H9 (cell line): ENCODE measurements at regions not wholly inside any gene's neighbourhood (a gene's known extent, or its start where the extent isn't known, plus 50 kb on each side); places are given as distances from the start of the nearest gene placed in this dataset.

Experiments used
- DNase-seq: peaks from one replicate; pipeline ENCODE4 v3.0.0-alpha.2; 2017
- H2AFZ ChIP-seq: one replicate; pipeline ENCODE4 v1.6.1; 2013; ENCODE audit warnings: mild to moderate bottlenecking, low read length, control low read depth, moderate library complexity
- H2AK5ac ChIP-seq: 2 replicates; pipeline ENCODE4 v1.6.1; 2013; ENCODE audit warnings: low read length, control low read depth, mixed read lengths; ENCODE audit not compliant: insufficient read length
- H2BK120ac ChIP-seq: one replicate; pipeline ENCODE4 v1.6.1; 2013; ENCODE audit warnings: low read depth, mild to moderate bottlenecking, low read length, control low read depth, inconsistent platforms; ENCODE audit not compliant: poor library complexity, severe bottlenecking
- H2BK12ac ChIP-seq: 2 replicates; pipeline ENCODE4 v1.6.1; 2013; ENCODE audit warnings: low read length, control low read depth, mixed read lengths, low read depth; ENCODE audit not compliant: insufficient read length
- H2BK15ac ChIP-seq: 2 replicates; pipeline ENCODE4 v1.6.1; 2013; ENCODE audit warnings: low read depth, low read length, control low read depth
- H2BK20ac ChIP-seq: one replicate; pipeline ENCODE4 v1.6.1; 2013; ENCODE audit warnings: low read depth, mild to moderate bottlenecking, low read length, control low read depth, inconsistent platforms; ENCODE audit not compliant: poor library complexity, severe bottlenecking
- H2BK5ac ChIP-seq: 2 replicates; pipeline ENCODE4 v1.6.1; 2013; ENCODE audit warnings: low read length, control low read depth, mixed read lengths; ENCODE audit not compliant: insufficient read length
- H3K14ac ChIP-seq: 2 replicates; pipeline ENCODE4 v1.6.1; 2013; ENCODE audit warnings: low read length, control low read depth; ENCODE audit not compliant: insufficient read depth
- H3K18ac ChIP-seq: 2 replicates; pipeline ENCODE4 v1.6.1; 2013; ENCODE audit warnings: low read depth, mild to moderate bottlenecking, mixed read lengths, low read length, control low read depth; ENCODE audit not compliant: insufficient read length
- H3K23ac ChIP-seq: 2 replicates; pipeline ENCODE4 v1.6.1; 2013; ENCODE audit warnings: low read length, control low read depth, mixed read lengths, low read depth; ENCODE audit not compliant: insufficient read length
- H3K23me2 ChIP-seq: 2 replicates; pipeline ENCODE4 v1.6.1; 2013; ENCODE audit warnings: low read depth, mild to moderate bottlenecking, mixed read lengths, low read length, control low read depth; ENCODE audit not compliant: insufficient read length, poor library complexity, severe bottlenecking
- H3K27ac ChIP-seq: 2 replicates; pipeline ENCODE4 v1.5.1; 2013; ENCODE audit warnings: low read length, control low read depth, mixed read lengths, low read depth; ENCODE audit not compliant: insufficient read length
- H3K27me3 ChIP-seq: 2 replicates; pipeline ENCODE4 v1.6.1; 2013; ENCODE audit warnings: low read length, control low read depth, inconsistent platforms; ENCODE audit not compliant: insufficient read depth
- H3K4ac ChIP-seq: 2 replicates; pipeline ENCODE4 v1.6.1; 2013; ENCODE audit warnings: low read depth, mild to moderate bottlenecking, control low read depth, inconsistent platforms, low read length, moderate library complexity
- H3K4me1 ChIP-seq: 2 replicates; pipeline ENCODE4 v1.6.1; 2013; ENCODE audit warnings: low read length, control low read depth, inconsistent platforms; ENCODE audit not compliant: insufficient read depth
- H3K4me2 ChIP-seq: 2 replicates; pipeline ENCODE4 v1.6.1; 2013; ENCODE audit warnings: low read length, control low read depth, mixed read lengths; ENCODE audit not compliant: insufficient read length, insufficient read depth
- H3K56ac ChIP-seq: 2 replicates; pipeline ENCODE4 v1.6.1; 2013; ENCODE audit warnings: low read depth, mild to moderate bottlenecking, mixed read lengths, low read length, control low read depth; ENCODE audit not compliant: insufficient read length
- H3K79me1 ChIP-seq: 2 replicates; pipeline ENCODE4 v1.6.1; 2013; ENCODE audit warnings: low read depth, mild to moderate bottlenecking, moderate library complexity, low read length, control low read depth, inconsistent platforms; ENCODE audit not compliant: insufficient read depth, poor library complexity, severe bottlenecking
- H3K79me2 ChIP-seq: 2 replicates; pipeline ENCODE4 v1.6.1; 2013; ENCODE audit warnings: low read length, control low read depth, inconsistent platforms; ENCODE audit not compliant: insufficient read depth
- H3K9ac ChIP-seq: 2 replicates; pipeline ENCODE4 v1.6.1; 2013; ENCODE audit warnings: low read length, control low read depth, mixed read lengths; ENCODE audit not compliant: insufficient read length; ENCODE audit errors: extremely low read depth
- H3K9me3 ChIP-seq: one replicate; pipeline ENCODE4 v1.6.1; 2013; ENCODE audit warnings: low read depth, low read length, inconsistent platforms; ENCODE audit not compliant: control insufficient read depth
- H3T11ph ChIP-seq: one replicate; pipeline ENCODE4 v1.6.1; 2013; ENCODE audit warnings: mild to moderate bottlenecking, low read length, control low read depth, inconsistent platforms
- H4K20me1 ChIP-seq: one replicate; pipeline ENCODE4 v1.6.1; 2013; ENCODE audit not compliant: control insufficient read depth, insufficient read length, insufficient read depth
- H4K5ac ChIP-seq: 2 replicates; pipeline ENCODE4 v1.6.1; 2013; ENCODE audit warnings: low read depth, mild to moderate bottlenecking, mixed read lengths, low read length, control low read depth; ENCODE audit not compliant: insufficient read length
- H4K8ac ChIP-seq: replicated peaks from 2 replicates; pipeline ENCODE4 v1.6.1; 2013; ENCODE audit warnings: low read length, control low read depth, mixed read lengths, low read depth; ENCODE audit not compliant: insufficient read length
- H4K91ac ChIP-seq: 2 replicates; pipeline ENCODE4 v1.6.1; 2013; ENCODE audit warnings: low read depth, mild to moderate bottlenecking, moderate library complexity, mixed read lengths, low read length, control low read depth; ENCODE audit not compliant: insufficient read length
- H3K27ac Mint-ChIP-seq, 3 experiments: 2 replicates in 2 of 3; 3 replicates in 1 of 3; pipeline ENCODE4 v1.8.0; 2020 to 2021; ENCODE audit warnings: mixed read lengths in 3 of 3, mild to moderate bottlenecking in 1 of 3, moderate library complexity in 1 of 3
- H3K27me3 Mint-ChIP-seq: 2 replicates; pipeline ENCODE4 v1.8.0; 2021; ENCODE audit warnings: low read depth, mild to moderate bottlenecking, moderate library complexity, mixed read lengths
- H3K36me3 Mint-ChIP-seq, 3 experiments: 2 replicates in 2 of 3; 3 replicates in 1 of 3; pipeline ENCODE4 v1.8.0; 2020 to 2021; ENCODE audit warnings: low read depth in 3 of 3, mixed read lengths in 3 of 3; ENCODE audit not compliant: insufficient read depth in 1 of 3
- H3K4me1 Mint-ChIP-seq, 2 experiments: 2 replicates each; pipeline ENCODE4 v1.8.0; 2020; ENCODE audit warnings: mixed read lengths in 2 of 2
- H3K4me3 Mint-ChIP-seq, 2 experiments: 2 replicates in 1 of 2; 3 replicates in 1 of 2; pipeline ENCODE4 v1.8.0; 2020 to 2021; ENCODE audit warnings: mild to moderate bottlenecking in 2 of 2, mixed read lengths in 2 of 2, moderate library complexity in 1 of 2
- H3K9me3 Mint-ChIP-seq, 2 experiments: 2 replicates in 1 of 2; 3 replicates in 1 of 2; pipeline ENCODE4 v1.8.0; 2020; ENCODE audit warnings: mild to moderate bottlenecking in 2 of 2, mixed read lengths in 2 of 2, moderate library complexity in 1 of 2
- WGBS: extraction: QIAGEN DNeasy Blood & Tissue Kit; methylation state at CpG from one replicate; pipeline ENCODE4 v1.1.7; 2013; ENCODE audit warnings: missing lambda C conversion rate, low lambda C conversion rate, mixed read lengths; ENCODE audit not compliant: insufficient read length; ENCODE audit errors: extremely low coverage; 5-methylcytosine and 5-hydroxymethylcytosine counted together
- TF ChIP-seq, protein P1 (sequence below): fragments of 200-600 bp; sonication (generic); conservative IDR thresholded peaks from 3 replicates; pipeline ENCODE4 v1.8.0; 2021; ENCODE audit warnings: antibody characterized with exemption, mild to moderate bottlenecking

DNA sequence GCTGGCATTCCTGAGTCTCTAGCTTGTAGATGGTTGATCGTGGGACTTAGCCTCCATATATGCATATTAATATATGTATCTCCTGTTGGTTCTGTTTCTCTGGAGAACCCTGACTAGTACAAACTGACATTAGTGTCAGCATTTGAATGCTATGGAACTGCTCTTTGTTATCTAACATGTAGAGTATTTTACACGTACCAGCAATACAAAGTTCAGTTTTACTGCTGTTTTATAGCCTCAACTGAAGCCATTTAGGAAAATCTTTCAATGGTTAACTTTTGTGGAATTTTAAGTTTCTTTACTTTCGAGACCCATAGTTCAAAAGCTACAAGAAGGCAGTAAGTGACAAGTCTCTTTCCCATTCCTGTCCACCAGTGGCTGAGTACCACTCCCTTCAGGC, 418.4 kb downstream of the NUP35 start:
- Histone ChIP-seq H3K4ac (no peak overlapping the region), H3K4me2 (no peak overlapping the region), H4K20me1 (no peaks in the 10 kb centered on the region), H3K79me2 (no peaks in the 10 kb centered on the region), H3K9ac (no peak overlapping the region), H3K79me1 (no peaks in the 10 kb centered on the region), H4K91ac (no peak overlapping the region), H3T11ph (no peak overlapping the region), H3K9me3 (no peaks in the 10 kb centered on the region), H2AFZ (no peak overlapping the region), H2BK5ac (no peak overlapping the region), H3K27ac (no peak overlapping the region), H3K18ac (no peak overlapping the region), H2BK12ac (no peak overlapping the region), H3K4me1 (peaks cover 7% of the 10 kb centered on the region; the same call in 1 of the 2 replicates), H3K27me3 (no peaks in the 10 kb centered on the region), H3K23ac (no peak overlapping the region), H2BK120ac (no peak overlapping the region), H4K5ac (no peak overlapping the region), H2BK20ac (no peak overlapping the region), H3K23me2 (no peaks in the 10 kb centered on the region), H4K8ac (no peak overlapping the region), H2BK15ac (no peak overlapping the region), H2AK5ac (no peak overlapping the region), H3K14ac (no peak overlapping the region), H3K56ac (no peak overlapping the region)
- TF ChIP-seq, protein P1, sequence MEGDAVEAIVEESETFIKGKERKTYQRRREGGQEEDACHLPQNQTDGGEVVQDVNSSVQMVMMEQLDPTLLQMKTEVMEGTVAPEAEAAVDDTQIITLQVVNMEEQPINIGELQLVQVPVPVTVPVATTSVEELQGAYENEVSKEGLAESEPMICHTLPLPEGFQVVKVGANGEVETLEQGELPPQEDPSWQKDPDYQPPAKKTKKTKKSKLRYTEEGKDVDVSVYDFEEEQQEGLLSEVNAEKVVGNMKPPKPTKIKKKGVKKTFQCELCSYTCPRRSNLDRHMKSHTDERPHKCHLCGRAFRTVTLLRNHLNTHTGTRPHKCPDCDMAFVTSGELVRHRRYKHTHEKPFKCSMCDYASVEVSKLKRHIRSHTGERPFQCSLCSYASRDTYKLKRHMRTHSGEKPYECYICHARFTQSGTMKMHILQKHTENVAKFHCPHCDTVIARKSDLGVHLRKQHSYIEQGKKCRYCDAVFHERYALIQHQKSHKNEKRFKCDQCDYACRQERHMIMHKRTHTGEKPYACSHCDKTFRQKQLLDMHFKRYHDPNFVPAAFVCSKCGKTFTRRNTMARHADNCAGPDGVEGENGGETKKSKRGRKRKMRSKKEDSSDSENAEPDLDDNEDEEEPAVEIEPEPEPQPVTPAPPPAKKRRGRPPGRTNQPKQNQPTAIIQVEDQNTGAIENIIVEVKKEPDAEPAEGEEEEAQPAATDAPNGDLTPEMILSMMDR: no peak
- no peak overlapping the region for H3K27ac Mint-ChIP-seq
- no peak for DNase-seq
- H3K27me3 Mint-ChIP-seq: peaks cover 3% of the 10 kb centered on the region; the same call in 1 of the 2 replicates
- no peak overlapping the region for H3K4me3 Mint-ChIP-seq
- peaks cover 10 to 14% of the 10 kb centered on the region in 2 experiments for H3K4me1 Mint-ChIP-seq
- peaks cover 13 to 23% (median 15%) of the 10 kb centered on the region in 3 experiments for H3K36me3 Mint-ChIP-seq
- WGBS: no CpG with 5 or more reads among the region's 3 CpGs
- H3K9me3 Mint-ChIP-seq: peaks cover 13 to 23% of the 10 kb centered on the region in 2 experiments
